ENCODE measurements at regions not wholly inside any gene's neighbourhood (a gene's known extent, or its start where the extent isn't known, plus 50 kb on each side); places are given as distances from the start of the nearest gene placed in this dataset.

DNA sequence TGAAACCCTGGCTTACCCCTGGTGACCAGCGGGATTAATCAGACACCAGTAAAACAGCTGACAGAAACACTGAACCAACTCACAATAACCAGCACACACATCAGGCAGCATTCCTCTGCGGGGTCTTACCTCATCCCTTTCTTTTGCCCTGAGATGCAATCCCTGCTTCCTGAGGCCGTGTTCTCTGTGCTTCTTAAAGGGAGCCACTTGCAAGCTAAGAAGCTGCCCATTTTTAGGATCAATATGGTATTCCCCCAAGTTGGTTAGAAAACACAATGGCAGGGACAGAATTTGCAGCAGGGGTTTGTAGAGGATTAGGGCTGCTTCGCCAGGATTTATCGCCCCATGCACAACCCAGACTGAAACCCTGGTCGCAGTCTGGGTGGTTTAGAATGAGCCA, 74.7 kb upstream of the OLIG2 start (continued):
- TF ChIP-seq, protein P1, sequence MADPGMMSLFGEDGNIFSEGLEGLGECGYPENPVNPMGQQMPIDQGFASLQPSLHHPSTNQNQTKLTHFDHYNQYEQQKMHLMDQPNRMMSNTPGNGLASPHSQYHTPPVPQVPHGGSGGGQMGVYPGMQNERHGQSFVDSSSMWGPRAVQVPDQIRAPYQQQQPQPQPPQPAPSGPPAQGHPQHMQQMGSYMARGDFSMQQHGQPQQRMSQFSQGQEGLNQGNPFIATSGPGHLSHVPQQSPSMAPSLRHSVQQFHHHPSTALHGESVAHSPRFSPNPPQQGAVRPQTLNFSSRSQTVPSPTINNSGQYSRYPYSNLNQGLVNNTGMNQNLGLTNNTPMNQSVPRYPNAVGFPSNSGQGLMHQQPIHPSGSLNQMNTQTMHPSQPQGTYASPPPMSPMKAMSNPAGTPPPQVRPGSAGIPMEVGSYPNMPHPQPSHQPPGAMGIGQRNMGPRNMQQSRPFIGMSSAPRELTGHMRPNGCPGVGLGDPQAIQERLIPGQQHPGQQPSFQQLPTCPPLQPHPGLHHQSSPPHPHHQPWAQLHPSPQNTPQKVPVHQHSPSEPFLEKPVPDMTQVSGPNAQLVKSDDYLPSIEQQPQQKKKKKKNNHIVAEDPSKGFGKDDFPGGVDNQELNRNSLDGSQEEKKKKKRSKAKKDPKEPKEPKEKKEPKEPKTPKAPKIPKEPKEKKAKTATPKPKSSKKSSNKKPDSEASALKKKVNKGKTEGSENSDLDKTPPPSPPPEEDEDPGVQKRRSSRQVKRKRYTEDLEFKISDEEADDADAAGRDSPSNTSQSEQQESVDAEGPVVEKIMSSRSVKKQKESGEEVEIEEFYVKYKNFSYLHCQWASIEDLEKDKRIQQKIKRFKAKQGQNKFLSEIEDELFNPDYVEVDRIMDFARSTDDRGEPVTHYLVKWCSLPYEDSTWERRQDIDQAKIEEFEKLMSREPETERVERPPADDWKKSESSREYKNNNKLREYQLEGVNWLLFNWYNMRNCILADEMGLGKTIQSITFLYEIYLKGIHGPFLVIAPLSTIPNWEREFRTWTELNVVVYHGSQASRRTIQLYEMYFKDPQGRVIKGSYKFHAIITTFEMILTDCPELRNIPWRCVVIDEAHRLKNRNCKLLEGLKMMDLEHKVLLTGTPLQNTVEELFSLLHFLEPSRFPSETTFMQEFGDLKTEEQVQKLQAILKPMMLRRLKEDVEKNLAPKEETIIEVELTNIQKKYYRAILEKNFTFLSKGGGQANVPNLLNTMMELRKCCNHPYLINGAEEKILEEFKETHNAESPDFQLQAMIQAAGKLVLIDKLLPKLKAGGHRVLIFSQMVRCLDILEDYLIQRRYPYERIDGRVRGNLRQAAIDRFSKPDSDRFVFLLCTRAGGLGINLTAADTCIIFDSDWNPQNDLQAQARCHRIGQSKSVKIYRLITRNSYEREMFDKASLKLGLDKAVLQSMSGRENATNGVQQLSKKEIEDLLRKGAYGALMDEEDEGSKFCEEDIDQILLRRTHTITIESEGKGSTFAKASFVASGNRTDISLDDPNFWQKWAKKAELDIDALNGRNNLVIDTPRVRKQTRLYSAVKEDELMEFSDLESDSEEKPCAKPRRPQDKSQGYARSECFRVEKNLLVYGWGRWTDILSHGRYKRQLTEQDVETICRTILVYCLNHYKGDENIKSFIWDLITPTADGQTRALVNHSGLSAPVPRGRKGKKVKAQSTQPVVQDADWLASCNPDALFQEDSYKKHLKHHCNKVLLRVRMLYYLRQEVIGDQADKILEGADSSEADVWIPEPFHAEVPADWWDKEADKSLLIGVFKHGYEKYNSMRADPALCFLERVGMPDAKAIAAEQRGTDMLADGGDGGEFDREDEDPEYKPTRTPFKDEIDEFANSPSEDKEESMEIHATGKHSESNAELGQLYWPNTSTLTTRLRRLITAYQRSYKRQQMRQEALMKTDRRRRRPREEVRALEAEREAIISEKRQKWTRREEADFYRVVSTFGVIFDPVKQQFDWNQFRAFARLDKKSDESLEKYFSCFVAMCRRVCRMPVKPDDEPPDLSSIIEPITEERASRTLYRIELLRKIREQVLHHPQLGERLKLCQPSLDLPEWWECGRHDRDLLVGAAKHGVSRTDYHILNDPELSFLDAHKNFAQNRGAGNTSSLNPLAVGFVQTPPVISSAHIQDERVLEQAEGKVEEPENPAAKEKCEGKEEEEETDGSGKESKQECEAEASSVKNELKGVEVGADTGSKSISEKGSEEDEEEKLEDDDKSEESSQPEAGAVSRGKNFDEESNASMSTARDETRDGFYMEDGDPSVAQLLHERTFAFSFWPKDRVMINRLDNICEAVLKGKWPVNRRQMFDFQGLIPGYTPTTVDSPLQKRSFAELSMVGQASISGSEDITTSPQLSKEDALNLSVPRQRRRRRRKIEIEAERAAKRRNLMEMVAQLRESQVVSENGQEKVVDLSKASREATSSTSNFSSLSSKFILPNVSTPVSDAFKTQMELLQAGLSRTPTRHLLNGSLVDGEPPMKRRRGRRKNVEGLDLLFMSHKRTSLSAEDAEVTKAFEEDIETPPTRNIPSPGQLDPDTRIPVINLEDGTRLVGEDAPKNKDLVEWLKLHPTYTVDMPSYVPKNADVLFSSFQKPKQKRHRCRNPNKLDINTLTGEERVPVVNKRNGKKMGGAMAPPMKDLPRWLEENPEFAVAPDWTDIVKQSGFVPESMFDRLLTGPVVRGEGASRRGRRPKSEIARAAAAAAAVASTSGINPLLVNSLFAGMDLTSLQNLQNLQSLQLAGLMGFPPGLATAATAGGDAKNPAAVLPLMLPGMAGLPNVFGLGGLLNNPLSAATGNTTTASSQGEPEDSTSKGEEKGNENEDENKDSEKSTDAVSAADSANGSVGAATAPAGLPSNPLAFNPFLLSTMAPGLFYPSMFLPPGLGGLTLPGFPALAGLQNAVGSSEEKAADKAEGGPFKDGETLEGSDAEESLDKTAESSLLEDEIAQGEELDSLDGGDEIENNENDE (IDR thresholded peaks at IDR 0.05; ENCODE audit: insufficient replicate concordance, low read length): peak; percentile 99
- TF ChIP-seq SIX5 (IDR thresholded peaks at IDR 0.05; ENCODE audit: low read depth, low read length) (no peak), NANOG (IDR thresholded peaks at IDR 0.05; ENCODE audit: insufficient read depth, low read depth, low read length, poor library complexity, severe bottlenecking) (no peak)
